ENCODE measurements at regions not wholly inside any gene's neighbourhood (a gene's known extent, or its start where the extent isn't known, plus 50 kb on each side); places are given as distances from the start of the nearest gene placed in this dataset.

GRCh38 chr10:36677431-36677768, 448.0 kb upstream of the ANKRD30A start:
- Histone ChIP-seq H3K27me3 (ENCODE audit: control insufficient read depth, insufficient read depth, low read length) (no peaks in the 10 kb centered on the region), H3K4me1 (ENCODE audit: control insufficient read depth, extremely low read depth, insufficient read depth, low read length) (peaks cover 3% of the 10 kb centered on the region), H3K36me3 (ENCODE audit: control insufficient read depth, insufficient read depth, low read length) (no peaks in the 10 kb centered on the region), H2AFZ (ENCODE audit: low read length) (no peak overlapping the region), H3K4me3 (replicated peaks in 1 of 4; ENCODE audit: control extremely low read depth in 1 of 4, insufficient read depth in 1 of 4, low read depth in 3 of 4, low read length in 4 of 4) (no peak overlapping the region), H3K27ac (ENCODE audit: insufficient read depth, low read length) (no peak overlapping the region), H3K9me3 (ENCODE audit: control insufficient read depth, insufficient read depth, low read depth, low read length) (no peaks in the 10 kb centered on the region), H3K79me2 (ENCODE audit: control insufficient read depth, insufficient read depth, low read length) (no peaks in the 10 kb centered on the region), H4K20me1 (ENCODE audit: control insufficient read depth, extremely low read depth, insufficient read depth, low read length) (no peaks in the 10 kb centered on the region), H3K9ac (ENCODE audit: insufficient read depth, low read length) (no peak overlapping the region), H3K4me2 (ENCODE audit: extremely low read depth, insufficient read depth, low read length) (no peak overlapping the region)
- TF ChIP-seq EZH2 (IDR thresholded peaks at IDR 0.05; ENCODE audit: low read length, missing control alignments) = no peak
- TF ChIP-seq CTCF (conservative IDR thresholded peaks at IDR 0.05 in 1 of 2, IDR thresholded peaks at IDR 0.05 in 1 of 2; ENCODE audit: low read depth in 1 of 2, low read length in 2 of 2) = no peak
- DNase-seq (ENCODE audit: low read depth in 2 of 2) = no peak

- DNase-seq (ENCODE audit: low read depth in 2 of 2) = peak; percentile 26 to 82
- H3K9me3 ChIP-seq (ENCODE audit: control insufficient read depth, insufficient read depth, low read depth, low read length) = no peaks in the 10 kb centered on the region
- H3K9ac ChIP-seq (ENCODE audit: insufficient read depth, low read length) = no peak overlapping the region
- H4K20me1 ChIP-seq (ENCODE audit: control insufficient read depth, extremely low read depth, insufficient read depth, low read length) = no peaks in the 10 kb centered on the region
- no peak overlapping the region for H3K4me3 ChIP-seq (replicated peaks in 1 of 4; ENCODE audit: control extremely low read depth in 1 of 4, insufficient read depth in 1 of 4, low read depth in 3 of 4, low read length in 4 of 4)
- H2AFZ ChIP-seq (ENCODE audit: low read length) = no peak overlapping the region
- TF ChIP-seq EZH2 (IDR thresholded peaks at IDR 0.05; ENCODE audit: low read length, missing control alignments) = no peak
- no peak for TF ChIP-seq CTCF (conservative IDR thresholded peaks at IDR 0.05 in 1 of 2, IDR thresholded peaks at IDR 0.05 in 1 of 2; ENCODE audit: low read depth in 1 of 2, low read length in 2 of 2)
- no peak overlapping the region for H3K4me2 ChIP-seq (ENCODE audit: extremely low read depth, insufficient read depth, low read length)
- H3K36me3 ChIP-seq (ENCODE audit: control insufficient read depth, insufficient read depth, low read length) = no peaks in the 10 kb centered on the region
- no peak overlapping the region for H3K27ac ChIP-seq (ENCODE audit: insufficient read depth, low read length)
- H3K4me1 ChIP-seq (ENCODE audit: control insufficient read depth, extremely low read depth, insufficient read depth, low read length) = peaks cover 3% of the 10 kb centered on the region
- H3K27me3 ChIP-seq (ENCODE audit: control insufficient read depth, insufficient read depth, low read length) = no peaks in the 10 kb centered on the region
- no peaks in the 10 kb centered on the region for H3K79me2 ChIP-seq (ENCODE audit: control insufficient read depth, insufficient read depth, low read length)
Observed at GRCh38 chr10:36676756-36677430, 448.5 kb upstream of the ANKRD30A start.

GRCh38 chr10:36676321-36676720, 449.1 kb upstream of the ANKRD30A start:
- no peak overlapping the region for H3K4me3 ChIP-seq (replicated peaks in 1 of 4; ENCODE audit: control extremely low read depth in 1 of 4, insufficient read depth in 1 of 4, low read depth in 3 of 4, low read length in 4 of 4)
- H2AFZ ChIP-seq (ENCODE audit: low read length) = no peak overlapping the region
- H3K9me3 ChIP-seq (ENCODE audit: control insufficient read depth, insufficient read depth, low read depth, low read length) = no peaks in the 10 kb centered on the region
- H3K79me2 ChIP-seq (ENCODE audit: control insufficient read depth, insufficient read depth, low read length) = no peaks in the 10 kb centered on the region
- H3K9ac ChIP-seq (ENCODE audit: insufficient read depth, low read length) = no peak overlapping the region
- no peaks in the 10 kb centered on the region for H3K36me3 ChIP-seq (ENCODE audit: control insufficient read depth, insufficient read depth, low read length)
- no peak for DNase-seq (ENCODE audit: low read depth in 2 of 2)
- H3K27ac ChIP-seq (ENCODE audit: insufficient read depth, low read length) = no peak overlapping the region
- H3K4me1 ChIP-seq (ENCODE audit: control insufficient read depth, extremely low read depth, insufficient read depth, low read length) = peaks cover 3% of the 10 kb centered on the region
- no peak overlapping the region for H3K4me2 ChIP-seq (ENCODE audit: extremely low read depth, insufficient read depth, low read length)
- H3K27me3 ChIP-seq (ENCODE audit: control insufficient read depth, insufficient read depth, low read length) = no peaks in the 10 kb centered on the region
- H4K20me1 ChIP-seq (ENCODE audit: control insufficient read depth, extremely low read depth, insufficient read depth, low read length) = no peaks in the 10 kb centered on the region
- TF ChIP-seq EZH2 (IDR thresholded peaks at IDR 0.05; ENCODE audit: low read length, missing control alignments) (no peak), CTCF (conservative IDR thresholded peaks at IDR 0.05 in 1 of 2, IDR thresholded peaks at IDR 0.05 in 1 of 2; ENCODE audit: low read depth in 1 of 2, low read length in 2 of 2) (no peak)

Measured in fibroblast of lung (primary cell).